ENCODE measurements at regions not wholly inside any gene's neighbourhood (a gene's known extent, or its start where the extent isn't known, plus 50 kb on each side); places are given as distances from the start of the nearest gene placed in this dataset.

DNA sequence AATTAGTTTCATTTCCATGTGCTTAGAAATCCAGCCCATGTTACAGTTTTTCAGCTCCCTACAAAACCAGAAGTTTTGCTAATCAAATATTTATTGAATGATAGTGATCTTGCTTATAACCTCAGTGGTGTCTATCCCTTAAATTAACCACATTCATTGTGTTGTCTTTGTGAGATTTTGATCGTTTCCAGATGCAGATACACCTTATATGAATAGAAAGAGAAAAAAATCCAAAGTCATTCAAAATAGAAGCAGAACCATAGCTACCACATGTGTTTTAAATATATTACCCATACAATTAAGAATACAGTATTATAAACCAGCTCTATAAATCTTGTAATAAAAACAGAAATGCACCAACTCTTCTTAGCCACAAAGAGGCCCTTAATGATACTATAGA lies 60.6 kb upstream of the RREB1 start:
- TF ChIP-seq POLR2A (IDR thresholded peaks at IDR 0.05; ENCODE audit: low read length) (no peak), GATA1 (IDR thresholded peaks at IDR 0.05; ENCODE audit: low read depth, low read length) (no peak)
